ENCODE measurements at regions not wholly inside any gene's neighbourhood (a gene's known extent, or its start where the extent isn't known, plus 50 kb on each side); places are given as distances from the start of the nearest gene placed in this dataset.

GRCh38 chr12:91920276-91920675 lies 225.4 kb downstream of the BTG1 start:
- Histone ChIP-seq H3K4me3 (no peak overlapping the region), H3K27me3 (ENCODE audit: insufficient read depth, low read depth) (no peaks in the 10 kb centered on the region), H3K4me1 (replicated peaks; ENCODE audit: insufficient read depth) (no peaks in the 10 kb centered on the region), H3F3A (ENCODE audit: insufficient read depth, low read depth) (no peaks in the 10 kb centered on the region), H2AFZ (no peak overlapping the region), H3K9me2 (ENCODE audit: insufficient read depth) (no peaks in the 10 kb centered on the region), H4K20me1 (ENCODE audit: insufficient read depth) (no peaks in the 10 kb centered on the region), H3K36me3 (ENCODE audit: low read depth) (no peaks in the 10 kb centered on the region), H3K9me3 (ENCODE audit: insufficient read depth, low read depth) (no peaks in the 10 kb centered on the region; the same call in 1 of the 2 replicates), H3K4me2 (no peak overlapping the region), H3K79me2 (ENCODE audit: low read depth) (no peaks in the 10 kb centered on the region), H3K27ac (no peak overlapping the region)
- BruUV-seq (replicated peaks), result no TSS peak
- TF ChIP-seq EZH2 (IDR thresholded peaks at IDR 0.05; ENCODE audit: low read depth) (no peak), CTCF (conservative IDR thresholded peaks at IDR 0.05) (no peak)
- DNase-seq, result peak in 1 of 2 experiments; percentile 16
- ChIA-PET POLR2A (ENCODE audit: unreplicated experiment) (interaction anchor here (0.7 kb wide), 1 partner anchor 158 kb away, joined by 4 read pairs; no protein-coding TSS in a partner anchor), CTCF (no interaction called here)
- intact Hi-C loops (cut with micrococcal nuclease; ENCODE audit: unreplicated experiment), result loop anchor here (5.0 kb wide), 1 partner anchor 33 kb away; no protein-coding TSS in a partner anchor

GRCh38 chr12:91918431-91918830 lies 227.2 kb downstream of the BTG1 start:
- H3K9me2 ChIP-seq (ENCODE audit: insufficient read depth), result no peaks in the 10 kb centered on the region

GRCh38 chr12:91914701-91915100 lies 230.9 kb downstream of the BTG1 start:
- ChIA-PET POLR2A (ENCODE audit: unreplicated experiment) (no interaction called here), CTCF (no interaction called here)
- intact Hi-C loops (cut with micrococcal nuclease; ENCODE audit: unreplicated experiment), result no loop called here
- H3F3A ChIP-seq (ENCODE audit: insufficient read depth, low read depth), result no peaks in the 10 kb centered on the region
- H3K36me3 ChIP-seq (ENCODE audit: low read depth), result no peaks in the 10 kb centered on the region
- no peaks in the 10 kb centered on the region for H3K9me2 ChIP-seq (ENCODE audit: insufficient read depth)
- no peak for DNase-seq
- no peak overlapping the region for H3K4me3 ChIP-seq
- H2AFZ ChIP-seq, result no peak overlapping the region
- TF ChIP-seq CTCF (conservative IDR thresholded peaks at IDR 0.05) (no peak), EZH2 (IDR thresholded peaks at IDR 0.05; ENCODE audit: low read depth) (no peak)
- H3K27me3 ChIP-seq (ENCODE audit: insufficient read depth, low read depth), result no peaks in the 10 kb centered on the region
- H3K4me2 ChIP-seq, result no peak overlapping the region
- no TSS peak for BruUV-seq (replicated peaks)
- no peak overlapping the region for H3K27ac ChIP-seq
- no peaks in the 10 kb centered on the region for H4K20me1 ChIP-seq (ENCODE audit: insufficient read depth)
- H3K9me3 ChIP-seq (ENCODE audit: insufficient read depth, low read depth), result no peaks in the 10 kb centered on the region
- no peaks in the 10 kb centered on the region for H3K79me2 ChIP-seq (ENCODE audit: low read depth)
- no peaks in the 10 kb centered on the region for H3K4me1 ChIP-seq (replicated peaks; ENCODE audit: insufficient read depth)

More at GRCh38 chr12:91918431-91918830, 227.2 kb downstream of the BTG1 start:
- ChIA-PET POLR2A (ENCODE audit: unreplicated experiment) (interaction anchor here (0.7 kb wide), 1 partner anchor 69 kb away, joined by 5 read pairs; no protein-coding TSS in a partner anchor), CTCF (no interaction called here)
- Histone ChIP-seq H3K4me2 (no peak overlapping the region), H3F3A (ENCODE audit: insufficient read depth, low read depth) (no peaks in the 10 kb centered on the region), H3K79me2 (ENCODE audit: low read depth) (no peaks in the 10 kb centered on the region), H4K20me1 (ENCODE audit: insufficient read depth) (no peaks in the 10 kb centered on the region), H3K27me3 (ENCODE audit: insufficient read depth, low read depth) (no peaks in the 10 kb centered on the region), H3K27ac (no peak overlapping the region), H3K36me3 (ENCODE audit: low read depth) (no peaks in the 10 kb centered on the region), H2AFZ (no peak overlapping the region), H3K4me1 (replicated peaks; ENCODE audit: insufficient read depth) (no peaks in the 10 kb centered on the region), H3K9me3 (ENCODE audit: insufficient read depth, low read depth) (no peaks in the 10 kb centered on the region), H3K4me3 (no peak overlapping the region)
- no TSS peak for BruUV-seq (replicated peaks)
- TF ChIP-seq CTCF (conservative IDR thresholded peaks at IDR 0.05), result no peak
- no peak for TF ChIP-seq EZH2 (IDR thresholded peaks at IDR 0.05; ENCODE audit: low read depth)
- intact Hi-C loops (cut with micrococcal nuclease; ENCODE audit: unreplicated experiment), result no loop called here
- no peak for DNase-seq

All from PC-9 (cell line).